ENCODE measurements at regions not wholly inside any gene's neighbourhood (a gene's known extent, or its start where the extent isn't known, plus 50 kb on each side); places are given as distances from the start of the nearest gene placed in this dataset.

GRCh38 chr16:65634291-65634690, 512.4 kb upstream of the CDH11 start:
- H3K4me3 ChIP-seq (ENCODE audit: low read depth, low read length), result no peak overlapping the region
- TF ChIP-seq CTCF (IDR thresholded peaks at IDR 0.05; ENCODE audit: low read depth, low read length), result no peak

GRCh38 chr16:65624666-65625065, 502.8 kb upstream of the CDH11 start:
- TF ChIP-seq CTCF (IDR thresholded peaks at IDR 0.05; ENCODE audit: low read depth, low read length), result no peak
- no peak overlapping the region for H3K4me3 ChIP-seq (ENCODE audit: low read depth, low read length)

GRCh38 chr16:65624229-65624628, 502.4 kb upstream of the CDH11 start:
- no peak for TF ChIP-seq CTCF (IDR thresholded peaks at IDR 0.05; ENCODE audit: low read depth, low read length)
- no peak overlapping the region for H3K4me3 ChIP-seq (ENCODE audit: low read depth, low read length)

GRCh38 chr16:65622871-65623270, 501.0 kb upstream of the CDH11 start:
- no peak for TF ChIP-seq CTCF (IDR thresholded peaks at IDR 0.05; ENCODE audit: low read depth, low read length)
- H3K4me3 ChIP-seq (ENCODE audit: low read depth, low read length), result no peak overlapping the region

- TF ChIP-seq CTCF (IDR thresholded peaks at IDR 0.05; ENCODE audit: low read depth, low read length), result no peak
- H3K4me3 ChIP-seq (ENCODE audit: low read depth, low read length), result no peak overlapping the region
Measured at GRCh38 chr16:65622151-65622550, 500.3 kb upstream of the CDH11 start.

- H3K4me3 ChIP-seq (ENCODE audit: low read depth, low read length), result no peak overlapping the region
- TF ChIP-seq CTCF (IDR thresholded peaks at IDR 0.05; ENCODE audit: low read depth, low read length), result no peak
Measured at GRCh38 chr16:65621640-65622039, 499.8 kb upstream of the CDH11 start.

- TF ChIP-seq CTCF (IDR thresholded peaks at IDR 0.05; ENCODE audit: low read depth, low read length), result no peak
- H3K4me3 ChIP-seq (ENCODE audit: low read depth, low read length), result no peak overlapping the region
Measured at GRCh38 chr16:65619606-65620005, 497.7 kb upstream of the CDH11 start.
